Kidney glomerular epithelial cell (primary cell): ENCODE measurements at regions not wholly inside any gene's neighbourhood (a gene's known extent, or its start where the extent isn't known, plus 50 kb on each side); places are given as distances from the start of the nearest gene placed in this dataset.
A peak's percentile ranks its signal among the peaks of the same experiment; 100 is the strongest.

Experiments
- DNase-seq: peaks from one replicate; lab custom pipeline; 2025; lab: John Stamatoyannopoulos, UW

- no peak for DNase-seq
These were observed 80.0 kb downstream of the NREP start for GRCh38 chr5:111676926-111677415.

- DNase-seq, result no peak
These were observed 80.5 kb downstream of the NREP start for GRCh38 chr5:111676466-111676865.

GRCh38 chr5:111675201-111675934 is 81.6 kb downstream of the NREP start:
- DNase-seq, result no peak

- DNase-seq, result no peak
These were observed 82.9 kb downstream of the NREP start for GRCh38 chr5:111673891-111674626.

- no peak for DNase-seq
These were observed 84.9 kb downstream of the NREP start for GRCh38 chr5:111672099-111672498.

- DNase-seq, result peak; percentile 77
These were observed 86.0 kb downstream of the NREP start for GRCh38 chr5:111670826-111671492.

- DNase-seq, result peak; percentile 52
These were observed 88.2 kb downstream of the NREP start for GRCh38 chr5:111668477-111669414.

GRCh38 chr5:111667128-111667736 is 89.8 kb downstream of the NREP start:
- no peak for DNase-seq

- no peak for DNase-seq
These were observed 100.4 kb downstream of the NREP start for GRCh38 chr5:111656580-111656979.

GRCh38 chr5:111655169-111655924 is 101.6 kb downstream of the NREP start:
- DNase-seq, result no peak

- DNase-seq, result no peak
These were observed 103.6 kb downstream of the NREP start for GRCh38 chr5:111653408-111653807.

- DNase-seq, result no peak
These were observed 107.5 kb downstream of the NREP start for GRCh38 chr5:111649516-111649915.

GRCh38 chr5:111645303-111645838 is 111.6 kb downstream of the NREP start:
- DNase-seq, result no peak

- DNase-seq, result no peak
These were observed 113.5 kb downstream of the NREP start for GRCh38 chr5:111643499-111643898.

- peak; percentile 52 for DNase-seq
These were observed 115.3 kb downstream of the NREP start for GRCh38 chr5:111641533-111642233.

- no peak for DNase-seq
These were observed 117.1 kb downstream of the NREP start for GRCh38 chr5:111639912-111640311.

GRCh38 chr5:111636736-111637135 is 120.3 kb downstream of the NREP start:
- DNase-seq, result no peak

- no peak for DNase-seq
These were observed 121.0 kb downstream of the NREP start for GRCh38 chr5:111635916-111636570.
